AG04449 (cell line): ENCODE measurements at regions not wholly inside any gene's neighbourhood (a gene's known extent, or its start where the extent isn't known, plus 50 kb on each side); places are given as distances from the start of the nearest gene placed in this dataset.

Experiments used
- CTCF ChIA-PET: fragments of 350-600 bp; formaldehyde crosslinking; extraction: SDS; loops from one replicate; lab custom pipeline; 2021; ENCODE audit warnings: antibody characterized with exemption; lab: Yijun Ruan, JAX
- POLR2A ChIA-PET: fragments of 400-600, 350-600 bp; formaldehyde crosslinking; extraction: SDS; loops from one replicate; lab custom pipeline; 2020; ENCODE audit warnings: antibody characterized with exemption, inconsistent platforms; lab: Yijun Ruan, JAX
- DNase-seq: peaks from one replicate; pipeline ENCODE4 v3.0.0-alpha.2; 2010; ENCODE audit warnings: low read depth, low spot score
- H3K4me3 ChIP-seq: 2 replicates; pipeline ENCODE4 v1.5.1; 2011; ENCODE audit warnings: low read depth, mild to moderate bottlenecking, control low read depth, low read length
- TF ChIP-seq, protein P1 (sequence below): IDR thresholded peaks from one replicate; pipeline ENCODE4 v1.5.1; 2011; ENCODE audit warnings: mild to moderate bottlenecking, moderate library complexity, low read length, control low read depth, inconsistent platforms; ENCODE audit not compliant: insufficient read depth; ENCODE audit errors: missing control alignments

DNA sequence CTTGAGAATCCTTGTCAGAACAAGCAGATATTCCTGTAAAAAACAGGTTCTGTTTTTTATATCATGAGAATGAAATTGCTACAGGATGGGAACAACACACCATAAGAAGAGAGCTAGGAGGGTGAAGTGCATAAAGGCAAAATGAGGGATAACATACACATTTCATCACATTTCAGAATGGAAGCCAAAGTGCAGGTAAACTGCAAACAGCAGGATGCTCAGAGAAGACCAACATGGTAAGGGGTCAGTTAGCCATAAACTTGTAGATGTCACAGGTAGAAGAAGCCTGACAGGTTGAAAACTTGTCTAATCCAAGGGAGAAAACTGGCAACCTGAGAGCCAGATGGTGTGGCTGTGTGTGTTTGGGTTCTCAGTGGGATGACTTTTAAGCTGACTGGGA, 88.9 kb upstream of the FAT1 start:
- no peak overlapping the region for H3K4me3 ChIP-seq
- TF ChIP-seq, protein P1, sequence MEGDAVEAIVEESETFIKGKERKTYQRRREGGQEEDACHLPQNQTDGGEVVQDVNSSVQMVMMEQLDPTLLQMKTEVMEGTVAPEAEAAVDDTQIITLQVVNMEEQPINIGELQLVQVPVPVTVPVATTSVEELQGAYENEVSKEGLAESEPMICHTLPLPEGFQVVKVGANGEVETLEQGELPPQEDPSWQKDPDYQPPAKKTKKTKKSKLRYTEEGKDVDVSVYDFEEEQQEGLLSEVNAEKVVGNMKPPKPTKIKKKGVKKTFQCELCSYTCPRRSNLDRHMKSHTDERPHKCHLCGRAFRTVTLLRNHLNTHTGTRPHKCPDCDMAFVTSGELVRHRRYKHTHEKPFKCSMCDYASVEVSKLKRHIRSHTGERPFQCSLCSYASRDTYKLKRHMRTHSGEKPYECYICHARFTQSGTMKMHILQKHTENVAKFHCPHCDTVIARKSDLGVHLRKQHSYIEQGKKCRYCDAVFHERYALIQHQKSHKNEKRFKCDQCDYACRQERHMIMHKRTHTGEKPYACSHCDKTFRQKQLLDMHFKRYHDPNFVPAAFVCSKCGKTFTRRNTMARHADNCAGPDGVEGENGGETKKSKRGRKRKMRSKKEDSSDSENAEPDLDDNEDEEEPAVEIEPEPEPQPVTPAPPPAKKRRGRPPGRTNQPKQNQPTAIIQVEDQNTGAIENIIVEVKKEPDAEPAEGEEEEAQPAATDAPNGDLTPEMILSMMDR: no peak
- ChIA-PET POLR2A (no interaction called here), CTCF (interaction anchor here (1.1 kb wide), 1 partner anchor 87 kb away, joined by 3 read pairs; no protein-coding TSS in a partner anchor)
- DNase-seq: no peak

DNA sequence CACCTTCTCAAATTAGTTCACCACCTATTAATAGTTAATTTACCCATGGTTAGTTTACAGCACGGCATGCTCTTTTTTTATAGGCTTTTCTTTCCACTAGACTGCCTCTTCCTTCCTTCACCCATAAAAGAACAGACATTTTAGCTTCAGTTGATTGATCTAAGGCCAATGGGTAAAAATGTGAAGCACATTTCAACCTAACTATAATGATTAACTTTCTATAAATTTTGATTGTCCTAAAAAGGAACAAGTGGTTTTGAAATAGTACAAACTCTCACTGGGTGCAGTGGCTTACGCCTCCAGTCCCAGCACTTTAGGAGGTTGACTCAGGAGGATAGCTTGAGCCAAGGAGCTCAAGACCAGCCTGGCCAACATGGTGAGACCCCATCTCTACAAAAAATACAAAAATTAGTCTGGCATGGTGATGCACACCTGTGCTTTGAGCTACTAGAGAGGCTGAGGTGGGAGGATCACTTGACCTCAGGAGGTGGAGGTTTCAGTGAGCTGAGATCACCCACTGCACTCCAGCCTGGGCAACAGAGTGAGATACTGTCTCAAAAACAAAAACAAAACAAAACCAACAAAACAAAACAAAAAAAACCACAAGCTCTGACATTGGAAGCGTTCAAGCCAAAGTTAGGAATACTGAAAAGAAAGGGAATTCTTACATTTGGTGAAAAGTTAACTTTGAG, 89.9 kb upstream of the FAT1 start:
- CTCF ChIA-PET: interaction anchor here (0.9 to 1.2 kb wide), 3 partner anchors 9 to 88 kb away, joined by 3 to 4 read pairs (median 3); no protein-coding TSS in a partner anchor

GRCh38 chr4:186814535-186815070, 90.9 kb upstream of the FAT1 start:
- TF ChIP-seq, protein P1: no peak
- POLR2A ChIA-PET: no interaction called here
- DNase-seq: no peak
- CTCF ChIA-PET: interaction anchor here (0.9 to 1.2 kb wide), 3 partner anchors 8 to 16 kb away, joined by 3 to 4 read pairs (median 3); no protein-coding TSS in a partner anchor
- no peak overlapping the region for H3K4me3 ChIP-seq

More for the DNA sequence above, 89.9 kb upstream of the FAT1 start:
- DNase-seq: no peak
- TF ChIP-seq, protein P1: no peak
- POLR2A ChIA-PET: no interaction called here
- no peak overlapping the region for H3K4me3 ChIP-seq

- ChIA-PET CTCF (interaction anchor here (0.6 to 0.7 kb wide), 2 partner anchors 60 to 775 kb away, joined by 3 to 4 read pairs; no protein-coding TSS in a partner anchor), POLR2A (no interaction called here)
- TF ChIP-seq, protein P1: no peak
- DNase-seq: no peak
- no peak overlapping the region for H3K4me3 ChIP-seq
Measured at GRCh38 chr4:186819342-186820086, 95.9 kb upstream of the FAT1 start.

DNA sequence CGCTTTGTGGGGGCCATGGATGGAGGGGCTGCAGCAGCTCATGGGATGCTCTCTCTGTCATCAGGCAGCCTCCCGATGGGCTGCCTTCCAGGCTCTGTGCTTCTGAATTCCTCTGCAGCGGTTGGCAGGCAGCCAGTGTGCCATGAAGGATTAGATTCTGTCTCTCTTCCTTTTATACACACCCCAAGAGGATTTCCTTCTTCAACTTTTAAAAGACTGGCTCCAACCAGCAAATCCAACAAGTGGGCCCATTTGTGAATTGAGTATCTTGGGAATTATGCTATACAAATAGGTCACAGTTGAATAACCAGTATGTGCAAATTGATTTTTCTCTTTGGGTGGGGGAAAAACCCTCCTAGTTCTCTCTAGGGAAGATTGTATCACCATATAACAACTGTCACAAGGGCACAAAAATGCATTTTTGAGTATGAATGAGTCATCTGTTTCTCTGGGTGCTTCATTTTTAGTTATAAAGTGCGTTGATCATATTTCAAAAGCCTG, 96.8 kb upstream of the FAT1 start:
- no peak for DNase-seq
- TF ChIP-seq, protein P1: no peak
- ChIA-PET CTCF (no interaction called here), POLR2A (no interaction called here)
- no peak overlapping the region for H3K4me3 ChIP-seq
